NB4 (cell line): ENCODE measurements at regions not wholly inside any gene's neighbourhood (a gene's known extent, or its start where the extent isn't known, plus 50 kb on each side); places are given as distances from the start of the nearest gene placed in this dataset.

Source experiments
- MYC ChIP-seq: IDR thresholded peaks from 2 replicates; pipeline ENCODE4 v1.6.1; 2011; ENCODE audit warnings: low read depth, low read length
- POLR2A ChIP-seq: IDR thresholded peaks from 2 replicates; pipeline ENCODE4 v1.6.1; 2011; ENCODE audit warnings: mild to moderate bottlenecking; ENCODE audit not compliant: insufficient read length; ENCODE audit errors: extremely low read depth
- TF ChIP-seq, protein P1 (sequence below): IDR thresholded peaks from one replicate; pipeline ENCODE4 v1.5.1; 2012; ENCODE audit warnings: low read depth, low read length
- TF ChIP-seq, protein P2 (sequence below): IDR thresholded peaks from 2 replicates; pipeline ENCODE4 v1.6.1; 2011; ENCODE audit warnings: low read depth, low read length

DNA sequence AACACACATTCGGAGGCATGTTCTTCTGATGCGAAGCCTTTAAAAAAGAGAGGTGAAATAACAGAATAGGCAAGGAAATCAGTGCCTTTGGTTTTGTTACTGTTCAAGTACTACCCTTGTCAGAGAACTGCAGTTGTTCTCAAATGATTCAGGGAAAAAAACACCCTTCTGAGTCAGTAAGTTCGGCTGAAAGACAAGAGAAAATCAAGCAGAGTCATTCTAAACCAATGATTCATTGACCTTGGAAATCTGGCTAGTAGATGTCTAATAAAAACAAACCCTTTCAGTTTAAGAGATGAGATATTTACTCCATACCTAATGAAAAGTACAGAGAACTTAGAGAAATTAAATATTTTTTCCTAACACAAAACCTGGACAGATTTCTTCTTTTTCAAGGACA is 72.7 kb upstream of the ABI3BP start:
- TF ChIP-seq, protein P1, sequence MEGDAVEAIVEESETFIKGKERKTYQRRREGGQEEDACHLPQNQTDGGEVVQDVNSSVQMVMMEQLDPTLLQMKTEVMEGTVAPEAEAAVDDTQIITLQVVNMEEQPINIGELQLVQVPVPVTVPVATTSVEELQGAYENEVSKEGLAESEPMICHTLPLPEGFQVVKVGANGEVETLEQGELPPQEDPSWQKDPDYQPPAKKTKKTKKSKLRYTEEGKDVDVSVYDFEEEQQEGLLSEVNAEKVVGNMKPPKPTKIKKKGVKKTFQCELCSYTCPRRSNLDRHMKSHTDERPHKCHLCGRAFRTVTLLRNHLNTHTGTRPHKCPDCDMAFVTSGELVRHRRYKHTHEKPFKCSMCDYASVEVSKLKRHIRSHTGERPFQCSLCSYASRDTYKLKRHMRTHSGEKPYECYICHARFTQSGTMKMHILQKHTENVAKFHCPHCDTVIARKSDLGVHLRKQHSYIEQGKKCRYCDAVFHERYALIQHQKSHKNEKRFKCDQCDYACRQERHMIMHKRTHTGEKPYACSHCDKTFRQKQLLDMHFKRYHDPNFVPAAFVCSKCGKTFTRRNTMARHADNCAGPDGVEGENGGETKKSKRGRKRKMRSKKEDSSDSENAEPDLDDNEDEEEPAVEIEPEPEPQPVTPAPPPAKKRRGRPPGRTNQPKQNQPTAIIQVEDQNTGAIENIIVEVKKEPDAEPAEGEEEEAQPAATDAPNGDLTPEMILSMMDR, result no peak
- TF ChIP-seq POLR2A, result no peak
- TF ChIP-seq, protein P2, sequence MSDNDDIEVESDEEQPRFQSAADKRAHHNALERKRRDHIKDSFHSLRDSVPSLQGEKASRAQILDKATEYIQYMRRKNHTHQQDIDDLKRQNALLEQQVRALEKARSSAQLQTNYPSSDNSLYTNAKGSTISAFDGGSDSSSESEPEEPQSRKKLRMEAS, result no peak
- TF ChIP-seq MYC, result no peak
